GM21717 (cell line): ENCODE measurements at regions not wholly inside any gene's neighbourhood (a gene's known extent, or its start where the extent isn't known, plus 50 kb on each side); places are given as distances from the start of the nearest gene placed in this dataset.

Experiments used
- ATAC-seq: cut with Tn5 transposase; IDR thresholded peaks from one replicate; pipeline ENCODE4 v1.9.1; 2021; ENCODE audit warnings: mild to moderate bottlenecking, moderate library complexity; ENCODE audit not compliant: unreplicated experiment

- peak; percentile 49 for ATAC-seq
These were observed 513.0 kb downstream of the PTPRC start for GRCh38 chr1:199151634-199152425.

GRCh38 chr1:199152676-199153075 lies 513.8 kb downstream of the PTPRC start:
- no peak for ATAC-seq

DNA sequence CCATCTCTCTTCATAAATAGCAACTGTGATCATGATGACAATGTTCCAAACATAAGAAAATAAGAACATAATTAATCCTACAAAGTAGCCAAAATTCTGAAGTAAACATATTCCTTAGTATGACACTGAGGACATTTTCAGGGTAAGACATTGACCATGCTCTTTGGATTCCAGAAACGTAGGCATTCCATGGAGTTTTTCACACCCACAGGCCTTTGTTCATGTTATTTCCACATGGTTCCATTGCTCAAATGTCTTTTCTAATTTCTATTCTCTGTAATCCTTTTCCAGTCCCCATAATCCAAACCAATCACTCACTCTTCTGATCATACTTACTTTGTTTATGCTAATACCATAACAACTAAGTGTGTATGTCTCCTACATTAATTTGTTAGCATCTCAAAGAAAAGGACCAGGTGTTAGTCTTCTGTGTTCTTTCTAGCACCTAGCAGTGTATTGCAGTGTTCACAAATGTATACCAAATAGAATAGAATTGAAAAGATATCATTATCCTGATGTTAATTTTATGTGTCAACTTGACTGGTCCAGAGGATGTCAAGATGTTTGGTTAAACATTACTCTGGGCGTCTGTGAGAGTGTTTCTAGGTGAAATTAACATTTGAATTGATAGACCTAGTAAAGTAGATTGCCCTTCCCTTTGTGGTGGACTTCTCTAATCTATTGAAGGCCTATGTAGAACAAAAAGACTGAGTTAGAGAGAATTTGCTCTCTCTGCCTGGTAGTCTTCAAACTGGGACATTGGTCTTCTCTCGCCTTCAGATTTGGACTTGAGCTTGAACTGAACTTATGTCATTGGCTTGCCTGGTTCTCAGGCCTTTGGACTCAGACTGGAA lies 516.6 kb downstream of the PTPRC start:
- ATAC-seq = no peak

GRCh38 chr1:199157494-199157893 lies 518.7 kb downstream of the PTPRC start:
- no peak for ATAC-seq

DNA sequence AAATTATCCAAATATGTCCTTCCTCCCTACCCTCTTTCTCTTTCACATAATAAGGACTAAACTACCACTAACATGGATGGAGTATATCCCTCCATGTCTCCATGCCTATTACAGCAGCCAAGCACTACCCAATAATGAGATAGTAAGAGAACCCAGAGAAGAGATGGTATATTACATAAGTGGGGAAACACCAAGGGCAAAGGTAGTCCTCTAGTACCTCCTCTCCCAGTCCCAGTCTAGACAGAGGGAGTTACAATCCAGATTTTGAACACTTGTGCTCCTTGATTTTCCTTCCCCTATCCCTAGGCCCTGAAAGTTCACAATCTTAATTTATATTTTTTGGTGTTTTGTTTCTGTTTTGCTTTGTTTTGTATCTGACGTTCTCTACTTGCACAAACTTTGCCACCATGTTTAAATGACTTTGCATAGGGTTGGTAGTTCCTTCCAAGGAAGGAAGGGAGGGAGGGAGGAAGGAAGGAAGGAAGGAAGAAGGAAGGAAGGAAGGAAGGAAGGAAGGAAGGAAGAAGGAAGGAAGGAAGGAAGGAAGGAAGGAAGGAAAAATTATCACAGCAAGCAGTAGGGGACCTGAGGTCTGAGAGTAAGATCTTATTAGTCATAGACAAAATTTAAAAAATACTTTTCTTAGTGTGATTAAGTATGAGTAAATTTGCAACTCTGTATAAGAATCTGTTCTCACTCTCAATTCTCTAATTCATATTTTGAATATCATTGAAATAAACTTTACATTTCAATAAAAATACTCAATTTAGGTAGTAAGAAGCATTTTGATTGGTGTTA lies 521.9 kb downstream of the PTPRC start:
- ATAC-seq = no peak

- no peak for ATAC-seq
These were observed 522.5 kb downstream of the PTPRC start for GRCh38 chr1:199161319-199161680.

DNA sequence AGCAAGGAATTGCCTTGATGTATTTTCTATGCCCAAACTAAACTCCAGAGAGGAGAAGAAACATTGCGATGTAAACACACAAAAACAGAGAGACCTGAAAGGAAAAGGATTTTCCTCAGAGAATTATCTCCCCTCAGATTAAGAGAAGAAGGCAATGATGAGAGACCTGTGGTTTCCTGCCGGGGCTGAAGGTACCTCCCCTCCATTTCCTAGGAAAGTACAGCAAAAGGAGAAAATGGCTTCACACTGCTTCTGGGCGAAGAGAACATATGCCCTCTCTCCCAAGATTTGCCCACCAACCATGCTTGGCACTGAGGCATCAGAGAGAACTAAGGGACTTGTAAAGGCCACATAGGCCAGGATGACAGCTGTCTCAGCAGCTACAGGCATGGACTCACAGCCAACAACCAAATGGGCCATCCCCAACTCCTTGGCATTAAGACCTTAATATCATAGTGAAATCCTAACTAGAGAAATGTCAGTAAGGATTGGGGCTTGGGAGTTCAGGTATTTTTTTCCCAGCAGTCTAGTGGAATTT lies 523.0 kb downstream of the PTPRC start:
- no peak for ATAC-seq

DNA sequence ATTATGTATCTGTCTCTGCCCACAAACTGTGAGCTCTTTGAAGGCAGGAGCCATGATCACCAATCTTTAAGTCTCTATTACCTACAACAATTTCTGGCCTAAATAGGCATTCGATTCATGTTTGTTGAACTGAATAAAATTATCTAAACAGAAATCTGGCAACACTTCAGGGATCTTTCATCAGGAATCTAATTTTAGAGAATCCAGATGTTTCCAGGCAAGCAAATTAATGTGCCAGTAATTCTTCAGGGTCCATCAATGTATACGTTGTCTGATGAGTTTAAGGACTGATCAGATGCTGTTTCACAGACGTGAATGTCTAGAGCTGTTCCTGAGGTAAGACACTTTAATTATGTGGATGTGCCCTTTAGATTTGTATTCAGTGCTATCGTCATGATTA lies 524.4 kb downstream of the PTPRC start:
- ATAC-seq = no peak

- no peak for ATAC-seq
These were observed 524.8 kb downstream of the PTPRC start for GRCh38 chr1:199163670-199164069.

- ATAC-seq = no peak
These were observed 528.6 kb downstream of the PTPRC start for GRCh38 chr1:199167460-199167859.

GRCh38 chr1:199168888-199169585 lies 530.2 kb downstream of the PTPRC start:
- ATAC-seq = no peak

GRCh38 chr1:199170711-199171110 lies 531.9 kb downstream of the PTPRC start:
- no peak for ATAC-seq

- no peak for ATAC-seq
These were observed 533.6 kb downstream of the PTPRC start for GRCh38 chr1:199172171-199173124.

DNA sequence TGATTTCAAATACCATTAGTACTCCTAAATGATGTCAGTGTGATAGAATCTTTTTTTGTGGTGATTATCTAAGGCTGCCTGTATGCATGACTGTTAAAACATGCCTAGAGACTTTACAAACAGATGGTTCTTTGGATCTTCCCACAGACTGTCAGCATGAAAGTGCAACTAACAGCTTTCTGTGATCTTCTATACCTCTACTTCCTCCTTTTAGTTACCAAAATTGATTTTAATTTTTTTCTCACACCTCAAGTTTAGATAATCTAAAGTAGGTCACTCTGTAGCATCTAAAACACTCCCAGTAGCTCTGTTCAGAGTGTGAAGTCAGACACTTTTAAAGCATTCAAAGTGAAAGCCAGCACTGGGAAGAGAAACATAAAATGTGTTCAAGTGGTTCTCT lies 534.5 kb downstream of the PTPRC start:
- peak; percentile 94 for ATAC-seq

- no peak for ATAC-seq
These were observed 535.5 kb downstream of the PTPRC start for GRCh38 chr1:199174336-199174735.

DNA sequence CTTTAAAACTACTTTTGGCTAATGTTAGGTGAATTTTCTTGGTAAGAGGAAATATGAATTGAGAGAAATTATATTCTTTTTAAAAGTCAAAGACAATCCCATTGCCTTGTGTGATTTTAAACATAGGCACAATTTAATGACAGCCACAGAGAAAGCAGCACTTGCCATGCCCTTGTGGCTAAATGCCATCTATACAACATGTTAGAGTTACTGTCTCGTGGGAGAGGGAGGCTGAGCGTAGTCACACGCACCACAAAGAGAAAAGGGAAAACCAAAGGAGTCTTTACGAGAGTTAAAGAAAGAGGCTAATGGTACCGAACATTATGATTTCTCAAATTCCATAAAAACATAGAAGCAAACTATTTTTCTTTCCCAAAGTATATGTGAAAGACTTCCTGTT lies 537.9 kb downstream of the PTPRC start:
- ATAC-seq = no peak

DNA sequence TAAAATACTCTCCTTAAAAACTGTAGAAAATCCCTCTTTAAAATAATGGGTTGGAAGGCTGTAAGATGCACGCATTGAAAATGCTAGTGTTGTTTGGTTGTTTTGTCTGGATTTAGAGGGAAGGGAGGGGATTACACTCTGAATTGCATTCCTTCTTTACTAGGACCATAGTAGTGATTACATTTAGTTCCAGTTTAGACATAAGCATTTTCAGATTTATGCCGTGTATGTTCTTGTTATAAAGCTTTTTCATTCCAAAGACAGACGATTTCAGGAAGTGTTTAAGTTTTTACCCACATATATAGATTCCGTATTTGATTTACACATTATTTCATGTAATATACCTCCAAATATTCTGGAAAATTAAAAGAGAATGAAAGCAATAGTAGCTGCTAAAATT lies 538.4 kb downstream of the PTPRC start:
- ATAC-seq = no peak

DNA sequence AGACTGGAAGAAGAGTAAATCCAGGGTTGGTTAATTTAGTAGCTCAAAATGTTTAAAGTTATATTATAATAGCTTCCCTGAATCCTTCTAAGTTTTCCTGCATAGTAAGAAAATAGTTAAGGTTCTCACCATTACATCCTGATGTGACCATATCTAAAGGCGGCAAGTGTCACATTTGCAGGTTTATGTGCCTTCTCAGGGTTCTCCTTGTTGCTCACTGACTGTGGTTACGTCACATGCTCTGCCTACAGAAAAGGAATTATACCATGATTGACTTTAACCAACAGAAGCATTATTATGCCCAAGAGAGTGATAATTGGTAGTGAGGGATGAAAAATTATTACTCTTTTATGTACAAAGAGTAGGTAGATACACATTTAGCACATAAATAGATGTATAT lies 539.8 kb downstream of the PTPRC start:
- no peak for ATAC-seq

DNA sequence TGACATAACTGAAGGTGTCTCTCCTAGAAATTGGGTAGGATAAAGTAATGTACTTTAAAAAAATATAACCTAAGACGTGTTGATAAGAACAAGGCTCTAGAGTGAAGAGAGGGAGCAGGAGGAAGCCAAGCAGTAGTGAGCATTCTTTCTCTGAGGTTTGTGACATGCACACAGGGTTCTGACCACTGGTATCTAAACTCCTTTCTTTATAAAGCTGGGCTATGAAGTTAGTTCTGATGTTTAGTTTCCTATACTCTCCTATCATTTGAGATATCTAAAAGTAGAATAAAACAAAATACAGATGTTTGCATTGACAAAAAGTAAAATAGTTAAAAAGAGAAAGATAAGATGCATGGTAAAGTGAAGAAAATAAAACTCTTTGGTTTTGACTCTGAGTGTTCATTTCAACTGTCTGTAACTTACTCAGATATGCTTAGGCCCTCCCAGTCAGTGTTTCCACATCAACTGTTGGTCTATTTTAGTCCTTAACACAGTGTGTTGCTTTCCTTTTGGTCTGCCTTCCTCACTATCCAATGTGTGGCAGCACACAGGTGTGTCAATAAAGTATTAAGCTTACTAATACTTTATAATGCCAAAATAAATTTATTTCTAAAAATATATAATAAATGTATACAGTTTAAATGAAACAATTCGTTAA lies 543.5 kb downstream of the PTPRC start:
- no peak for ATAC-seq
